IPS DF 4.7 (cell line): ENCODE measurements at regions not wholly inside any gene's neighbourhood (a gene's known extent, or its start where the extent isn't known, plus 50 kb on each side); places are given as distances from the start of the nearest gene placed in this dataset.
"Not testable (repeated sequence)": the region's sequence is repeated elsewhere in the genome, so short reads cannot be mapped to it uniquely, and the experiment has no call there.

Source experiments
- DNase-seq: peaks from one replicate; pipeline ENCODE4 v3.0.0-alpha.2; 2013; ENCODE audit warnings: low spot score; ENCODE audit errors: extremely low read depth

DNA sequence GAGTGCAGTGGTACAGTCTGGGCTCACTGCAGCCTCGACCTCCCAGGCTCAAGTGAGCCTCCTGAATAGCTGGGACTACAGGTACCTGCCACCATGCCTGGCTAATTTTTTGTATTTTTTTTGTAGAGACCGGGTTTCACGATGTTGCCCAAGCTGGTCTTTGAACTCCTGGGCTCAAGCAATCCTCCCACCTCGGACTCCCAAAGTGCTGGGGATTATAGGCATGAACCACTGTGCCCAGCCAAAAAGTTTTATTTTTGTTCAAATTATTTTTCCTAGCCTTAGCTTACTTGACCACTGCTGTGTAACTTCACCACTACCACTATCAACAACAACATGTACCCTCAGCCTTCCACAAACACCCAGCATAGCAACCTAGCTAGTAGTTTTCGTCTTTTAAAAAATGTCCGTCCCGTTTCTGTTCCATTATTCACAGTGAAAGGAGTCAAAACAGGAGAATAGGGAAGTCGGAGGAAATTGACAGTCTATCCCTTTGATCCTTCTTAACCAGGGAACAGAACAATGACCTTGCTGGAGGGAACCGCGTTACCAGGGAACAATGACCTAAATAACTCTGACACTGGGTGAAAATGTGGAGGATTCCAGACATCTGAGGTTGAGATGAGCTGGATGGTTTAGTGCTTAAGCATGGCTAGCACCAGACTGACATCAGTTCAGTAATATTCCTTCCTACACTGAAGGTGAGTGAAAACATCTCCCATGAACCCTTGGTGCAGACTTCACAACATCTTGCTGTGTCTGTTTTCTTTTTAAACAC lies 69.2 kb upstream of the ARL4C start:
- DNase-seq, result no peak

DNA sequence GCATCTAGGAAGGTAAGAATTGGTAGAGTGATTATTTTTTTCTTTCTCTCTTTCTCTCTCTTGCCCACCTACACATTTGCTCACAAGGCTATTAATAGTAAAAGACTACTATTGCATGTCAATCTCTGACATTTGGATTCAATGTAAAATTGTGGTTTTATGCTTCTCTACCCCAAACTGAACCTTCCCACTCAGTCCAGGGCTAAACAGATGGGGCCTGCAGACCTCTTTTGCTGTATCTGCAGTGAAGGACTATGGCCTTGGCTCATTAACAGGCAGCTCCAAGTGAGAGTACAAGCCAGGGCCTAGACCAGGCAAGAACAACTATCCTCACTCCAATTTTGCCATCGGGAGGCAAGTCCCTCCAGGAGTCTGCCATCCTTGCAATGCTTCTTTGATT lies 68.3 kb upstream of the ARL4C start:
- DNase-seq, result no peak

DNA sequence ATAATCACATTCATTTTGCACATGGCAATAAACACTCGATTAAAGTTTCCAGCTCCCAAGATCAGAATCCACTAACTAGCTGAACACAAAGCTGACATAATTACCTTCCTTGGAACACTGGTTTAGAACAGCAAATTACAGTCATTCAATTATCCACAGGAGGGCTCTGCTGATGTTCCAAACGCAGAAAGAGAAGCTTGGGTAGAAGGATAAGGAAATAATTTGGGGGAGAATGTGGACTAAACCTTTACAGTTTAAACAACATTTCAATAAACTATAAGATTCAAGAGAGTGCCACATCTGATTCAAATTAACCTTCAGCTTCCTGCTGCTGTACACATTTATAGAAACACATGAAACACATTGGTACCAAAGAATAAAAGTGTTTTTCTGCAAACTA lies 67.8 kb upstream of the ARL4C start:
- no peak for DNase-seq

DNA sequence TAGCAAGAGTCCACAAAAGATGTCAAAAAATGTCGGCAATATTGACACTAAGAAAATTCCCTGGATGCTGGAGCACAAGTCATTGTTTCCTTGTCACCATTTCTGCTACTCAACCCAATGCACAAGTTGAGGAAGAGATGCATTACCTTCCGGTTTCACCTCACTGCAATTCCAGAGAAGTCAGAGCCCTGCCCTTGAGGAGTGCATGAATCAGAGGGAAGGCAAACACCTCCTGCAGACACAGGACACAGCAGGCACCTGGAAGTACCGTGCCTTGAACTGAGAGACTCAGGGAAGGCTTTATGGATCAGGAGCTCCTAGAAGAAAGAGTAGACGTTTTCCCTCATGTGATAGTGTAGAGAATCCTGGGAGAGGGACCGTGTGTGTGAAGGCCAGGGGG lies 62.7 kb upstream of the ARL4C start:
- DNase-seq, result no peak

DNA sequence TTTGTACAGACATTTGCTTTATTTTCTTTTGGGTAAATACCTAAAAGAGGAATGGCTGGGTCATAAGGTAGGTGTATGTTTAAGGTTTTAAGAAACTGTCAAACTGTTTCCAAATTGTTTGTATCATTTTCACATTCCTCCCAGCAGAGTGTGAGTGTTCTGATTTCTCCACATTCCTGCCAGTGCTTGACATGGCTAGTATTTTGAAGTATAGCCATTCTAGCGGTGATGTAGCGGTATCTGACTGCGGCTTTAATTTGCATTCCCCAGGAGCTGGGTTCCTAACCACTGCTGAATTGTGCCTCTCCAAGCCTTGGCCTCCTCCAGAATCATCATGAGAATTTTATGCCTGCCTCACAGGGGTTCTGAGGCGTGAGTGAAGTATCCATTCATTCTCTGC lies 61.8 kb upstream of the ARL4C start:
- DNase-seq, result no peak

DNA sequence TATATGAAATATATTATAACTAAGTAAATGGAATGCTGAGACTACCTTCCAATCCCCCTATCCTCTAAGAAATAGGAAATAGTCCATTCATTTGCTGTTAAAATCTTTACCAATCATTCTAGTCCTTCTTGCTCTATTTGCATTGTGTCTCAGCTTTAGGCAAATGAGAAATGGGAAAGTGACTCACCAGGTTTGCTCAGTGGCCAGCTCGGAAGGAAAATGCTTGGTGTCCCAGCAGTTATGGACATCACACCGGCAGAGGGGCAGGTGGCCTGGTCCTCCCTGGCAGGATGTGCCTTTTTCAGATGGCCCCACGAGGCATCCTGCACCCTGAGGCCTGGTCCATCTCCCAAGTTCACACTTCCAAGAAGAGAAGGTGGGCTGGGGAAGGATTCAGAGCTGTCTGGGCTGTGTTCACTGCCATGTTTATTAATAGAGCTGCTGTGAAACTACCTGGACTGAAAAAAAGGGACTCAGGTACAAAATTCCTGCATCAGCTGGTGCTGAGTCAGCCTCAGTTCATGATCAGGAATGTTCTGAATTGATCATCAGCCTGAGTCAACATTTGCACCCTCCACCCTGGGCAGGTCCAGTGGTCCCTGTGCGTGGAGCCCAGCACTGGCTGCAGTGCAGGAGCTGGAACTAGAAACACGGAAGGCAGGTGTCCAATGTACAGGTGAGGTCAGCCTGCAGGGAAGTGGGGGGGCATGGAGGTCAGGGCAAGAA lies 60.1 kb upstream of the ARL4C start:
- no peak for DNase-seq

DNA sequence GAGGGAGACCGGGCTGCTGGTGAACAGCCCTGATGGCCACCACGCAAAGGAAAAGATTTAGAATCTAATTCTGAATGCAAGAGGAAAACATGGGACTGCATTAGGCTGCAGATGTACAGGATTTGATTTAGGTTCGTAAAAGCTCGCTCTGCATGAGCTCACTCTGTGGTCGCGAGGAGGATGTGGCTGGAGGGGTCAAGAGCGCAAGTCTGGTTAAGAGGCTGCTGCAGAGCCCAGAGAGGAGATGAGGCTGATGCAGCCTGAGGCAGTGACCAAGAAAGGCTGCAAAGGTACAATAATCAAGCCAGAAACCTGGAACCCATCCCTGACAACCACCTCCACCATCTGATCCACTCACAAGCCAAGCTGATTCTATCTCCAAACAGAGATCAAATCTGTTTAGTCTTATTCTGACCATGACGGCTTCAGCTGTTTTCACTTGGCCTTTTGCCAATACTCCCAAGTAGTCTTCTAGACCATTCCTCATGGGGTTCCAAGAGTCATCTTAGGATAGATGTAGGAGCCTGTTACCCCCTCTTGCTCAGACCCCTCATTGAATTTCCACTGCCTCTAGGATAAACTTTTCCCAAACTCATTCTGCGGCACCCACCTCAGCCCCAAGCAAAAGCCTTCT lies 58.9 kb upstream of the ARL4C start:
- DNase-seq, result no peak

DNA sequence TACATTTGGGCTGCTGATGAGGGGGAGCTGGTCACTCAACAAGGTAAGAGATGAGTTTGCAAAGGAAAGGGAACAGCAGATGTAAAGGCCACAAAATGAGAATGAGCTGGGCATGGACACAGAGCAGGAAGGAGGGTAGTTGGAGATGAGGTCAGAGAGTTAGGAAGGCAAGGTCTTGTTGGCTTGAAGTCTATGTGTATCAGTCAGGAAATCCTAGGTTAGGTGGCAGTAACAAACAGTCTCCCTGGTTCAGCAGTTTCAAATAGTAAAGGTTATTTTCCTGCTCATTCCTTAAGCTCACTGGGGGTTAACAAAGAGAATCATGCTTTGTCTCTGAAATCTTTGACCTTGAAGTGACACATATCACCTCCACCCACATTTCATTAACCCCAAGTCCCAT lies 58.3 kb upstream of the ARL4C start:
- no peak for DNase-seq

DNA sequence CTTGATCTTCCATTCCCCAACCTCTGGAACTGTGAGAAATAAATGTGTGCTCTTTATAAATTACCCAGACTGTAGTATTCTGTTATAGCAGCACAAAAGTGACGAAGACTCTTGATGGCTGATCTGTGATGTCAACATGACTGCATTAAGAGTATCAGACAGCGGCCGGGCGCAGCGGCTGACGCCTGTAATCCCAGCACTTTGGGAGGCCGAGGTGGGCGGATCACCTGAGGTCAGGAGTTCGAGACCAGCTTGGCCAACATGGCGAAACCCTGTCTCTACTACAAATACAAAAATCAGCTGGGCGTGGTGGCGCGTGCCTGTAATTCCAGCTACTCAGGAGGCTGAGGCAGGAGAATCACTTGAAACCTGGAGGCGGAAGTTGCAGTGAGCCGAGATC lies 56.3 kb upstream of the ARL4C start:
- not testable (repeated sequence) for DNase-seq

DNA sequence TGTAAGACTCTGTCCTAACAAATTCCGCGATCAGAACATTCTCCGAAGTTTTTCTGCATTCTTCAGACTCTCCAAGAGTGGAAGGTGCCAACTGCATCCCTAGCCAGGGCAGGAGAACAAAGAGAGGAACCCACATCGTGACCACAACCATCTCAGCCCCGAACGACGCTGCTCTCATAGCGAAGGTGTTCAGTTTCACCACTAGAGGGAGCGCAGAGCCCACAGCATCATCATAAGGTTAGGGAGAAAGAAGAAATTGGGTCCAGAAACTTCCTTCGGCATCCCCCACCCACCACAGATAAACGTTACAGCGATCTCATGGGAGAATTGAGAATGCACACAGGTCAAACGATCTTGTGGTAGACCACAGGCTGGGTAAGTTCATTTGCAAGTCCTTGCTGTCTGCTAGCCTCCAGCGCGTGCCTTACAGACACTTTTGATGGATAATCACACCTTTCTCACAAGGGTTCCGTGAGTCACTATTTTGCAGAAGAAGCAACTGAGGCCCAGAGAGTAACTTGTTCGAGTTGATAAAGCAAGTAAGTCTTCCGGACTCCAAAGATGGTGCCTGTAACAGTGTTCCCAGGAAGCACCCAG lies 53.7 kb upstream of the ARL4C start:
- peak; percentile 72 for DNase-seq

DNA sequence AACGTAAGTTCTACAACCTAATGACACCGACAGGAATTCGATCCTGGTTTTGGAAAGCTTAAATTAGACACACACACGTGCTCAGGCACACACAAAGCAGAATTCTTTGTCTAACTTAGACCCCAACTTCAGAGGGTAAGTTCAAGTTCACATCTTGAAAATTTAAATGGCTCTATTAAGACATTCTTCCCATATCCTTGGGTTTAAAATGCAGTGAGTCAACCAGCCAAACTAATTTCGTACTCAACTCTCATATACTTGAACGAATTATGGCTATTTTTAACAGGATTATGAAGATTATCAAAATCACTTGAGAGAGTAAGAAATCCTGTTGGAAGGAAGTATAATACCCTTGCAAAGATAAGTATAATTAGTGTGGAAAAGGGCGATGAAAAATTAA lies 53.2 kb upstream of the ARL4C start:
- no peak for DNase-seq

DNA sequence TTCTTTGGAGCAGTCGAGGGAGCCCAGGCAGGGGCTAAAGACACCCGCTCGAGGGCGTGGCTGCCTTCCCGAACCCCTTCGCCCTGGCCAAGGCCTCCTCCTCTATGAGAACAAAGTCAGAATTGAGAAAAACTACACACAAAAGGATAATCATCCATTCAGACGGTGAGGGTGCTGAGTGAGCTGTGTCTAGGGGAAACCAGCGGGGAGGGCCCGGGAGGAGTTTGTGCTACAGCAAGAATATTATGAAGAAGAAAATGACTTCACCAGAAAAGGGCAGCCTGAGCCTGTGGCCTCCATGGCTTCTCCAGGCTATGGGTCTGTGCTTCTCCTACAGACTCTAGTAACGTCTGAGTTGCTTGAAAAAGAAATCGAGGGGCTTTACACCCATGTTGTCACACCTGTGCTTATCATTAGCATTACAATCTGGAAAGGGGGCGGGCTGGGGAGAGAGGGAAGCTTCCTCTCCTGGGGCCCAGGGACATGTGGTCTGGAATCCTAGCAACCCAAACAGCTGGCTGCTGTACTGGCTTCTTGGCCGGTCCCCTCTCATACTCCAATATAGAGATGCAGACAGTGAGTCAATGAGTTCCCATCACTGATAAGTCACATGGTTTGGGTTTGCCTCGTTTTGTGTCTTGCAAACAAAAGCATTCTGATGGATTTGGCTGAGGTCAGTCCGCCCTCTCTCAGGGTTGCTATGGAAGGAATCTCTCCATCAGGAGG lies 52.0 kb upstream of the ARL4C start:
- no peak for DNase-seq

DNA sequence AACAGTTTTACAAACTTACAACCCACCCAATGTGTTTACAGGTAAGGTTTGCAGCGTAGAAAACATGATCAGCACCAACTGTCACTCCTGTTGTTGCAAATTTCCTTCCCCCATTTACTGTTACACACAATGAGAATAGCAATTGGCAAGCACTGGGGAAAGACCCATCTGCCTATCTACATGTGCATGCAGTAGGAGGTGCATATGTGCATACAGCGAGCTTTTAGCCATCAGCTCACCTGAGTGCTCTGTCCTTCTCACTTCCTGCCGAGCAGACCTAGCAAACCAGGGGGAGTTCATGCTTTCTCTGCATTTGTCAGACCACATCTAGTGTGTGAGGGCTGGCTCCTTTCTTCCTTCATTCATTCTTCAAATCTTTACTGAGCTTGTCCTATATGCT lies 49.9 kb upstream of the ARL4C start:
- no peak for DNase-seq
